ENCODE measurements at regions not wholly inside any gene's neighbourhood (a gene's known extent, or its start where the extent isn't known, plus 50 kb on each side); places are given as distances from the start of the nearest gene placed in this dataset.

GRCh38 chr9:107158321-107158720, 124.8 kb upstream of the RAD23B start:
- no peak overlapping the region for H3K4me3 ChIP-seq (ENCODE audit: low read depth, low read length)
- peak; percentile 42 for TF ChIP-seq CTCF (IDR thresholded peaks at IDR 0.05; ENCODE audit: low read depth, low read length)

- no peak overlapping the region for H3K4me3 ChIP-seq (ENCODE audit: low read depth, low read length)
- no peak for TF ChIP-seq CTCF (IDR thresholded peaks at IDR 0.05; ENCODE audit: low read depth, low read length)
Measured at GRCh38 chr9:107161338-107161737, 121.7 kb upstream of the RAD23B start.

GRCh38 chr9:107163370-107163769, 119.7 kb upstream of the RAD23B start:
- no peak for TF ChIP-seq CTCF (IDR thresholded peaks at IDR 0.05; ENCODE audit: low read depth, low read length)

GRCh38 chr9:107169796-107170195, 113.3 kb upstream of the RAD23B start:
- TF ChIP-seq CTCF (IDR thresholded peaks at IDR 0.05; ENCODE audit: low read depth, low read length): no peak
- H3K4me3 ChIP-seq (ENCODE audit: low read depth, low read length): no peak overlapping the region

More at GRCh38 chr9:107163370-107163769, 119.7 kb upstream of the RAD23B start:
- H3K4me3 ChIP-seq (ENCODE audit: low read depth, low read length): no peak overlapping the region

- no peak overlapping the region for H3K4me3 ChIP-seq (ENCODE audit: low read depth, low read length)
- no peak for TF ChIP-seq CTCF (IDR thresholded peaks at IDR 0.05; ENCODE audit: low read depth, low read length)
Measured at GRCh38 chr9:107170801-107171200, 112.3 kb upstream of the RAD23B start.

- peak; percentile 90 for TF ChIP-seq CTCF (IDR thresholded peaks at IDR 0.05; ENCODE audit: low read depth, low read length)
- H3K4me3 ChIP-seq (ENCODE audit: low read depth, low read length): no peak overlapping the region
Measured at GRCh38 chr9:107172160-107172978, 110.7 kb upstream of the RAD23B start.

GRCh38 chr9:107172979-107173347, 110.1 kb upstream of the RAD23B start:
- no peak overlapping the region for H3K4me3 ChIP-seq (ENCODE audit: low read depth, low read length)
- TF ChIP-seq CTCF (IDR thresholded peaks at IDR 0.05; ENCODE audit: low read depth, low read length): no peak

Measured in WI38 (cell line).